HepG2 (cell line): ENCODE measurements at regions not wholly inside any gene's neighbourhood (a gene's known extent, or its start where the extent isn't known, plus 50 kb on each side); places are given as distances from the start of the nearest gene placed in this dataset.

Source experiments
- CEBPB ChIP-seq: IDR thresholded peaks from 2 replicates; pipeline ENCODE4 v1.6.1; 2011; ENCODE audit warnings: low read depth, low read length, improper control_type of control experiment, borderline replicate concordance
- ETV6 ChIP-seq: sonication (generic); formaldehyde crosslinking; conservative IDR thresholded peaks from 2 replicates; pipeline ENCODE4 v1.4.0; 2020; ENCODE audit warnings: missing genetic modification reagents
- MAF1 ChIP-seq: sonication (generic); formaldehyde crosslinking; IDR thresholded peaks from 2 replicates; pipeline ENCODE4 v1.5.0; 2020; ENCODE audit warnings: missing genetic modification reagents, borderline replicate concordance
- ZNF230 ChIP-seq: sonication (generic); formaldehyde crosslinking; IDR thresholded peaks from 2 replicates; pipeline ENCODE4 v1.4.0; 2020; ENCODE audit warnings: mild to moderate bottlenecking, missing genetic modification reagents
- ZNF772 ChIP-seq: sonication (generic); formaldehyde crosslinking; IDR thresholded peaks from 2 replicates; pipeline ENCODE4 v1.5.0; 2020; ENCODE audit warnings: mild to moderate bottlenecking, missing genetic modification reagents

- TF ChIP-seq ETV6 (CRISPR knock-in tag) (no peak), ZNF230 (CRISPR knock-in tag) (no peak), CEBPB (no peak), MAF1 (CRISPR knock-in tag) (no peak), ZNF772 (CRISPR knock-in tag) (no peak)
These were observed 830.8 kb upstream of the PTPRD start for GRCh38 chr9:11443631-11444030.
